ENCODE measurements at regions not wholly inside any gene's neighbourhood (a gene's known extent, or its start where the extent isn't known, plus 50 kb on each side); places are given as distances from the start of the nearest gene placed in this dataset.
"Not testable (repeated sequence)": the region's sequence is repeated elsewhere in the genome, so short reads cannot be mapped to it uniquely, and the experiment has no call there.

DNA sequence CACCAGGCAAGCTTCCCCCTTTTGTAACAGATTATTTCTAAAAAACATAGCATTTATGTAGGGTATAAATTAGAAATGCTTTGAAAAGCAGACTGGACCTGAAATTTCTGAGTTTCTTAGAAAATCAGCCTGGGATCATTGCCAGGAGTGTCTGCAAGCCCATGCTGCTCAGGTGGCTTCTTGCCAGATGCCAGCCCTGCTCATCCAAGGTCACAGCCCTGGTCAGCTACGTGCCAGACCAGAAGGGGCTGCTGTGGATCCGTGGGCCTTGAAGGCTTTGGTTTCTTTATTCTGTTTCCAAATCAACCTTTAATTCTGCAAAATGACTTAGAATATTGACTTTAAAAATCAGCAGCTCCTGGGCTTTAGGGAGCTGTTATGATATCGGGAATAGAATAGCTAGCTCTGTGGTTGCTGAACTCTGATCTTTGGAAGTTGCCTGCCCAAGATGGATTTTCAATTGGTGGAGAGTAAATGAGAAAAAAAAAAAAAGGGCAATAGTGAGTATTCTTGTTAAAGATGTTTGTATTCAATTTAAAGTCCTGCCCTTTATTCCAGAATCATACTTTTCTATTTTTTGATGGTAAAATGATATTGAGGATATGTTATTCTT is 370.1 kb upstream of the ONECUT1 start:
- Histone ChIP-seq H3K27me3 (ENCODE audit: control insufficient read depth, insufficient read depth, low read length) (no peaks in the 10 kb centered on the region), H3K27ac (ENCODE audit: low read length) (no peak overlapping the region), H3K36me3 (ENCODE audit: control insufficient read depth, low read depth, low read length) (no peaks in the 10 kb centered on the region), H3K4me1 (ENCODE audit: control insufficient read depth, low read depth, low read length) (no peaks in the 10 kb centered on the region), H3K9ac (ENCODE audit: low read length) (no peak overlapping the region), H3K9me3 (ENCODE audit: control insufficient read depth, low read depth, low read length) (no peaks in the 10 kb centered on the region), H3K4me3 (ENCODE audit: low read length) (no peak overlapping the region)

DNA sequence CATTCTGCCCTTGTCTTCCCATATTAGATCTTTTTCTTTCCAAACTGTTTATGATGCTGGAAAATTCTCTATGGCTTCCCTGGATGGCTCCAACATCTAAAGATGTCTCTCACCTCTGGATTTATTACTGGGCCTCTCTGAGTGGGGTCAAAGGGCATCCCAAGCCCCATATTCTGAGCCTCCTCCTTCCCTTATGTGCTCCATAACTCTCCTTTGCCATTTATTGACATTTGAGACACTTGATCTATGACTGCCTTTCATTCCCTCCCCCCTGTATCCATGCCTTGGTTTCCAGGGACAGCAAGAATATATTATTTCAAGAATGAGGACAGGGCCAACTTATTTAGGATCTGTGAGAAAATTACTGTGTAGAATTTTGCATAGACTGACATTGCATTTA is 369.3 kb upstream of the ONECUT1 start:
- Histone ChIP-seq H3K4me3 (ENCODE audit: low read length) (no peak overlapping the region), H3K9ac (ENCODE audit: low read length) (no peak overlapping the region), H3K27me3 (ENCODE audit: control insufficient read depth, insufficient read depth, low read length) (no peaks in the 10 kb centered on the region), H3K27ac (ENCODE audit: low read length) (no peak overlapping the region), H3K9me3 (ENCODE audit: control insufficient read depth, low read depth, low read length) (no peaks in the 10 kb centered on the region), H3K36me3 (ENCODE audit: control insufficient read depth, low read depth, low read length) (no peaks in the 10 kb centered on the region), H3K4me1 (ENCODE audit: control insufficient read depth, low read depth, low read length) (no peaks in the 10 kb centered on the region)

DNA sequence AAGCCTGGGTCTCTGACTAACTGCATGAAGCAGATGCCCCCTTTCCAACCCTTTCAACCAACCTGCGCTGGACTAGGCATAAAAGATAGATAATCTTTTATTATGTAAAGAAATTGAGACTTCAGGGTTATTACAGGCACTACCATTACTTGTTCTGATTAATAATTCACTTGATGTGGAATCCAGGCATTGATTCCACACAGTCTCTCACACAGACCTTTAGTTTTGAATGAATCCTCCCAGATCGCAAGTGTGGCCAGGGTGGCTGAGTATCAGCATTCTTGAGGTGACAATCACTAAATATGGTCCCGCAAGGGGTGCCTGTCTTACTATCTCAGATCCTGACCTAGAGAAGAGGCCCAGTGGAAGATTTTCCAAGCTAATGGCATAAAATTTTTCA is 368.9 kb upstream of the ONECUT1 start:
- H3K9me3 ChIP-seq (ENCODE audit: control insufficient read depth, low read depth, low read length): no peaks in the 10 kb centered on the region
- H3K36me3 ChIP-seq (ENCODE audit: control insufficient read depth, low read depth, low read length): no peaks in the 10 kb centered on the region
- no peak overlapping the region for H3K9ac ChIP-seq (ENCODE audit: low read length)
- H3K4me3 ChIP-seq (ENCODE audit: low read length): no peak overlapping the region
- H3K27ac ChIP-seq (ENCODE audit: low read length): no peak overlapping the region
- H3K4me1 ChIP-seq (ENCODE audit: control insufficient read depth, low read depth, low read length): no peaks in the 10 kb centered on the region
- H3K27me3 ChIP-seq (ENCODE audit: control insufficient read depth, insufficient read depth, low read length): no peaks in the 10 kb centered on the region

DNA sequence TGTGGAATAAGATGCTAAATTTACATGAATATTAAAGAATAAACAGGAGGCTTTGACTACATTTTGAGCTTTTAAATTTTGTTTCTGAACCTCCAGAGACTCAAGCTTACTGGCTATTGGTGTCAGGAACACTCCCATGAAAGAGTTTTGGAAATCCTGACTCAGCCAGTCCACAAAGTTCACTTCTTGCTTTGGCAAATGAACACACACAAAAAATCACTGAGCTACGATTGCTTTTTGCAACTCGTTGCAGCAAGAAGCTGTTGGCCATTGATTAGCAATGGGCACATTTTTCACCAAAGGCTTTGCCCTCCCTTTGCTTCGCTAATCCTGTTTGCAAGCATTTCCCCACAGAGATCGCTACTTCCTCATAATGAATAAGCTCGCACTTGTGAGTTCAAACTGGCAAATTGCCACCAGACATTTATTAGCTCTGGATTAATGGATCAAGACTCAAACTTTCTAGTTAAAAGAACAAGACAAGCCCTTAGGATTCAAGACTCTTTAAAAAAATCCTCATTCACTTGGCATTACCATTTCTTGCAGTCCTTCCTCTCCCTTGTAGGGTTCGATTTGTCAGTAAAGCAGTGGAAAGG is 343.2 kb upstream of the ONECUT1 start:
- no peak overlapping the region for H3K27ac ChIP-seq (ENCODE audit: low read length)
- H3K4me3 ChIP-seq (ENCODE audit: low read length): no peak overlapping the region
- no peak overlapping the region for H3K9ac ChIP-seq (ENCODE audit: low read length)
- no peaks in the 10 kb centered on the region for H3K36me3 ChIP-seq (ENCODE audit: control insufficient read depth, low read depth, low read length)
- H3K9me3 ChIP-seq (ENCODE audit: control insufficient read depth, low read depth, low read length): no peaks in the 10 kb centered on the region
- H3K4me1 ChIP-seq (ENCODE audit: control insufficient read depth, low read depth, low read length): peaks cover 18% of the 10 kb centered on the region
- H3K27me3 ChIP-seq (ENCODE audit: control insufficient read depth, insufficient read depth, low read length): no peaks in the 10 kb centered on the region

DNA sequence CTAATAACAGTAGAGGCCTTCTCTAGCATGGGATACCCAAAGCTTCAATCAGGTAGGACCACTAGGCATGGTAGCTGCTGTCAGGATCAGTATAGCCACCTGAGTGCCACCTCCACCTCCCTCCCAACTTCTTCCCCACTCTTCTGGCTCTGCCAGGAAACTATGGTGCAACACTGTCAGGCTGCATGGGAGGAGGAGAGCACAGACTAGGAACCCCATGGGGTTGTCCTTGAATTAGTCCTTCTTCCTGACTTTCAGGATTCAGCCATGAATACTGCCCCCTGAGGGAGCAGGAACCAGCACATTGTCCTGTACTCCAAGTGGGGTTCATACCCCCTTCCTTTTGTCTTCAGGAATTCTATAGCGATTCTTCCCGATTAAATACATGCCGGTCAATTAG is 340.8 kb upstream of the ONECUT1 start:
- H3K9me3 ChIP-seq (ENCODE audit: control insufficient read depth, low read depth, low read length): no peaks in the 10 kb centered on the region
- peaks cover 18% of the 10 kb centered on the region for H3K4me1 ChIP-seq (ENCODE audit: control insufficient read depth, low read depth, low read length)
- no peaks in the 10 kb centered on the region for H3K27me3 ChIP-seq (ENCODE audit: control insufficient read depth, insufficient read depth, low read length)
- no peak overlapping the region for H3K27ac ChIP-seq (ENCODE audit: low read length)
- H3K4me3 ChIP-seq (ENCODE audit: low read length): no peak overlapping the region
- H3K9ac ChIP-seq (ENCODE audit: low read length): no peak overlapping the region
- H3K36me3 ChIP-seq (ENCODE audit: control insufficient read depth, low read depth, low read length): no peaks in the 10 kb centered on the region

DNA sequence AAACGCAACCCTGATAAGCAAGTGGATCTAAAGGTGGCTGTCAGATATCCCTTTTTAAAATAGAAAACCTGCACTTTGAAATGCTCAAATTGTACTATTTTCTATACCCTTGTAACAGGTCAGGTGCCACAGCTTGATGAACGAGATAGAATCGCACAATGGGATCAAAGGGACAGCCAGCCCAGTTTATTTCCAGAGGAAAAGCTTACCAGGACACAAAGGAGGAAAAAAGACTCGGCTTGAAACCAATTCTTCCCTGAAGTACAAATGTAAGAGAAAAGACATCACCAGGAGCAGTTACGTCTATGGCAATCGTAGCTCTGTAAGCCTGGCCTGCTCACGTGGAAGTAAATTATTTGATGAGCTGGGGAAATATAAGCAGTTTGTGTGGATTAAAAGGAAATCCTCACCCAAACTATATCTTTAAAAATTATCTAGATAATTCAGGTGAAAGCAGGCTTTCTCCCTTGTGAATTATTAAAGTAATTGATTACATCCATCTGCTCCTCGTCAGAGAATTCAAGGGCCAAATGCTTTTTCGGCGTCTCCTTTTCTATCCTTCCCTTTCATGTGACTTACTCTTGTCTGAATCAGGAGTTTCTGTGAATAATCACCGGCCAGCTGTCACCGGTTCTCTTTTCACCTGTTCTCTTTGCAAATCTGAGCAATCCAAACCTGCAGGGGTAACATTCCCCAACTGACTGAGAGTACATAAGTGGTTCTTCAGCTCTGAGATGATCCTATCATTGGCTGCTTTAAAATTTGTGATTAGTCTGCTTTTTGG is 339.2 kb upstream of the ONECUT1 start:
- H3K27me3 ChIP-seq (ENCODE audit: control insufficient read depth, insufficient read depth, low read length): no peaks in the 10 kb centered on the region
- no peak overlapping the region for H3K4me3 ChIP-seq (ENCODE audit: low read length)
- H3K9me3 ChIP-seq (ENCODE audit: control insufficient read depth, low read depth, low read length): no peaks in the 10 kb centered on the region
- H3K9ac ChIP-seq (ENCODE audit: low read length): no peak overlapping the region
- H3K27ac ChIP-seq (ENCODE audit: low read length): no peak overlapping the region
- H3K4me1 ChIP-seq (ENCODE audit: control insufficient read depth, low read depth, low read length): peaks cover 18% of the 10 kb centered on the region
- H3K36me3 ChIP-seq (ENCODE audit: control insufficient read depth, low read depth, low read length): no peaks in the 10 kb centered on the region

DNA sequence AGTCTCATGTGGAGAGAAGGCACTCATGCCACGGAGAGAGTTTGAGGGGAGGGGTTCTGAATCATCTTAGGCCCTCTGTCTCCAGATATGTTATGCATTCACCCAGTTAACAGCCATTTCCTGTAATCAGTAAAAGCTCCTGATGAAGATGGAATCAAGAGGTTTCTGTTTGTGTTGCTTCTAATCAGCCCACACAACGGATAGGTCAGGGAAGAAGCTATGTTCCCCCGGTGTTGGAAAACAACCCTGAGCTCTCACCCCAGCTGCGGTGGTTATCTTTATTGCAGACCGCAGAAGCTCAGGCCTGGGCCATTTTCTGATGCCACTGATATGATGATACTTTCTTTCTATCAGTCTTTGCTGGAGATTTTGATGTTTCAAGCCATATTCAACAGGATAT is 338.5 kb upstream of the ONECUT1 start:
- H3K27ac ChIP-seq (ENCODE audit: low read length): no peak overlapping the region
- peaks cover 18% of the 10 kb centered on the region for H3K4me1 ChIP-seq (ENCODE audit: control insufficient read depth, low read depth, low read length)
- H3K9ac ChIP-seq (ENCODE audit: low read length): no peak overlapping the region
- no peaks in the 10 kb centered on the region for H3K27me3 ChIP-seq (ENCODE audit: control insufficient read depth, insufficient read depth, low read length)
- H3K4me3 ChIP-seq (ENCODE audit: low read length): no peak overlapping the region
- H3K36me3 ChIP-seq (ENCODE audit: control insufficient read depth, low read depth, low read length): no peaks in the 10 kb centered on the region
- no peaks in the 10 kb centered on the region for H3K9me3 ChIP-seq (ENCODE audit: control insufficient read depth, low read depth, low read length)

DNA sequence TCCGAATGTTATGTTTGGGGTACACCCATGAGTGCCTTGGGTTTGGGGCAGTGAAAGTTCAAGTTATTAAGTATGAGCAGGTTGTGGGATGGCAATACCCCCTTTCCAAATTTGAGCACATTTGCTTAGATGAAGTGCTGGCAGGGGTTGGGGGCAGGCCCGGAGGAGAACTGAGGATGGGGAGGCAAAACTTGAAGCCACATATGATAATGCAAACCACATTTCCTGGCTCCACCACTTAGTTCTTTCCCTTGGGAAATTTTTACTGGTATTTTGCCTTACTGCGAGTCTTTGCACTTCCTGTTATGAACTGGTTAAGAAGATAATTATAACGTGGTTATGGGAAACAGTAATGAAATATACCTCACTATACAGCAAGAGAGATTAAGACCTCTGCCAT is 336.0 kb upstream of the ONECUT1 start:
- no peak overlapping the region for H3K9ac ChIP-seq (ENCODE audit: low read length)
- peaks cover 14% of the 10 kb centered on the region for H3K4me1 ChIP-seq (ENCODE audit: control insufficient read depth, low read depth, low read length)
- no peak overlapping the region for H3K4me3 ChIP-seq (ENCODE audit: low read length)
- H3K36me3 ChIP-seq (ENCODE audit: control insufficient read depth, low read depth, low read length): no peaks in the 10 kb centered on the region
- H3K27ac ChIP-seq (ENCODE audit: low read length): no peak overlapping the region
- no peaks in the 10 kb centered on the region for H3K27me3 ChIP-seq (ENCODE audit: control insufficient read depth, insufficient read depth, low read length)
- no peaks in the 10 kb centered on the region for H3K9me3 ChIP-seq (ENCODE audit: control insufficient read depth, low read depth, low read length)

DNA sequence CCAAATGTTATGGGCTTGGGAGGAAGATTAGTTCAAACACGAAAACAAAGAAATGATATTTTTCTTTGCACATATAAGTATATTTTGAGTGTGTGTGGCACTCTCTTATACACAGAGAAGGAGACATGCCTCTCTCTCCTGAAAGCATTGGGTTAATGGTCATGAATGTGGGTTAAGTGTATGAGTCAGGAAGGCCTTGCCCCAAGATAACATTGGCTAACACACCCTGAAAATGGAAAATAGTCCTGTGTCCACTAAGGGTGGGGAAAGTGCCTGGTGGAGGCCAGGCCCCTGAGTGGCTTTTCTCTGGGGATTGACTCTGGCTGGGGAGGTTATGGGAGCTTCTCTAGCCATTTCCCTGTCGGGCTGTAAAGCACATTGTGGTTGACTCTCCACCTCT is 332.7 kb upstream of the ONECUT1 start:
- Histone ChIP-seq H3K9me3 (ENCODE audit: control insufficient read depth, low read depth, low read length) (no peaks in the 10 kb centered on the region), H3K9ac (ENCODE audit: low read length) (no peak overlapping the region), H3K27ac (ENCODE audit: low read length) (no peak overlapping the region), H3K4me1 (ENCODE audit: control insufficient read depth, low read depth, low read length) (no peaks in the 10 kb centered on the region), H3K27me3 (ENCODE audit: control insufficient read depth, insufficient read depth, low read length) (no peaks in the 10 kb centered on the region), H3K4me3 (ENCODE audit: low read length) (no peak overlapping the region), H3K36me3 (ENCODE audit: control insufficient read depth, low read depth, low read length) (no peaks in the 10 kb centered on the region)

DNA sequence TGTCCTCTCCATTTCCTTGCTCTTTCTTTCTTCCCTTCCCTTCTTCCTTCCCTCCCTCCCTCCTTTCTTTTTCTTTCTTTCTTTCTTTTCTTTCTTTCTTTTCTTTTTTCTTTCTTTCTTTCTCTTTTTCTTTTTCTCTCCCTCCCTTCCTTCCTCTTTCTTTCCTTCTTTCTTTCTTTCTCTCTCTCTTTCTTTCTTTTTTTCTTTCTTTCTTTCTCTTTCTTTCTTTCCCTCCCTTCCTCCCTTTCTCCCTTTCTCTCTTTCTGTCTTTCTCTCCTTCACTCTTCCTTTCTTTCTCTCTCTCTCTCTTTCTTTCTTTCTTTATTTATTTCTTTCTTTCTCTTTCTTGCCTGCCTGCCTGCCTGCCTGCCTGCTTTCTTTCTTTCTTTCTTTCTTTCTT is 326.8 kb upstream of the ONECUT1 start:
- H3K27ac ChIP-seq (ENCODE audit: low read length); H3K27me3 ChIP-seq (ENCODE audit: control insufficient read depth, insufficient read depth, low read length); H3K36me3 ChIP-seq (ENCODE audit: control insufficient read depth, low read depth, low read length); H3K4me3 ChIP-seq (ENCODE audit: low read length); H3K4me1 ChIP-seq (ENCODE audit: control insufficient read depth, low read depth, low read length); H3K9ac ChIP-seq (ENCODE audit: low read length); H3K9me3 ChIP-seq (ENCODE audit: control insufficient read depth, low read depth, low read length): not testable (repeated sequence)

DNA sequence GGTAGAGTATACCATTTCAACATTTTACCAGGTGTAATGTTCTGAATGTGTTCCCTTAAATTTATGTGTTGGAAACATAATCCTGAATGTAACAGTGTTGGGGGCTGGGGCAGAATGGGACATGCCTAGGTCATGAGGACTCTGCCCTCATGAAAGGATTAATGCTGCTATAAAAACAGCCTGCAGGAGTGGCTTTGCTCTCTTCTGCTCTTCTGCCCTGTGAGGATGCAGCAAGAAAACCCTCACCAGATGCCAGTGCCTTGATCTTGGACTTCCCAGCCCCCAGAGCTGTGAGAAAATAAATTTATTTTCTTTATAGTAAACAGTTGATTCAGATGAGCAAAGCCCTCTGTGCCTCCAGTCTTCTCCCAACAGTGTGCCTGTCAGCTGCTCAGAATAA is 326.0 kb upstream of the ONECUT1 start:
- peaks cover 9% of the 10 kb centered on the region for H3K4me1 ChIP-seq (ENCODE audit: control insufficient read depth, low read depth, low read length)
- H3K4me3 ChIP-seq (ENCODE audit: low read length): no peak overlapping the region
- no peak overlapping the region for H3K9ac ChIP-seq (ENCODE audit: low read length)
- H3K9me3 ChIP-seq (ENCODE audit: control insufficient read depth, low read depth, low read length): no peaks in the 10 kb centered on the region
- no peaks in the 10 kb centered on the region for H3K36me3 ChIP-seq (ENCODE audit: control insufficient read depth, low read depth, low read length)
- H3K27ac ChIP-seq (ENCODE audit: low read length): no peak overlapping the region
- H3K27me3 ChIP-seq (ENCODE audit: control insufficient read depth, insufficient read depth, low read length): no peaks in the 10 kb centered on the region

DNA sequence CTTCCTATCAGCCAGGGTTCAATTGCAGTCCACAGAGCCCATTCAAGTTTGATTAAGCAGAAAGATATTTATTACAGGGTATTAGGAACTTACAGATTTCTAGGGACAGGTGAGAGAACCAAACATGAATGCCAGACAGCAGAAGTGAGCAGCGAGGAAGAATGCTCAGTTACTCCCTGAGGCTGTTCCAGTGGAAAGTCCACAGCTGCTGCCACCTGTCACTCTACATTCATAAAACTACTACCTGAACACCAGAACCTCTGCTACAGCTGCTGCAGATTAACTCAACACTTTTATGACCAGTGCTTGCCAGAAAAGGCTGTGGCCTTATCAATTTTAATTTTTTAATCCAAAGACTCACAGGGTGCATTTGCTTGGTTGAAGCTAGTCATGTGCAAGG is 325.4 kb upstream of the ONECUT1 start:
- no peaks in the 10 kb centered on the region for H3K36me3 ChIP-seq (ENCODE audit: control insufficient read depth, low read depth, low read length)

More for the DNA sequence above, 325.4 kb upstream of the ONECUT1 start:
- Histone ChIP-seq H3K27me3 (ENCODE audit: control insufficient read depth, insufficient read depth, low read length) (no peaks in the 10 kb centered on the region), H3K4me3 (ENCODE audit: low read length) (no peak overlapping the region), H3K4me1 (ENCODE audit: control insufficient read depth, low read depth, low read length) (peaks cover 16% of the 10 kb centered on the region), H3K9me3 (ENCODE audit: control insufficient read depth, low read depth, low read length) (no peaks in the 10 kb centered on the region), H3K9ac (ENCODE audit: low read length) (no peak overlapping the region), H3K27ac (ENCODE audit: low read length) (no peak overlapping the region)
